NCI-H1105 treated with DMSO at 0.1 percent for 48 hours (cell line): ENCODE measurements at regions not wholly inside any gene's neighbourhood (a gene's known extent, or its start where the extent isn't known, plus 50 kb on each side); places are given as distances from the start of the nearest gene placed in this dataset.

Source experiments
- DNase-seq: peaks from one replicate; lab custom pipeline; 2025; lab: John Stamatoyannopoulos, UW

DNA sequence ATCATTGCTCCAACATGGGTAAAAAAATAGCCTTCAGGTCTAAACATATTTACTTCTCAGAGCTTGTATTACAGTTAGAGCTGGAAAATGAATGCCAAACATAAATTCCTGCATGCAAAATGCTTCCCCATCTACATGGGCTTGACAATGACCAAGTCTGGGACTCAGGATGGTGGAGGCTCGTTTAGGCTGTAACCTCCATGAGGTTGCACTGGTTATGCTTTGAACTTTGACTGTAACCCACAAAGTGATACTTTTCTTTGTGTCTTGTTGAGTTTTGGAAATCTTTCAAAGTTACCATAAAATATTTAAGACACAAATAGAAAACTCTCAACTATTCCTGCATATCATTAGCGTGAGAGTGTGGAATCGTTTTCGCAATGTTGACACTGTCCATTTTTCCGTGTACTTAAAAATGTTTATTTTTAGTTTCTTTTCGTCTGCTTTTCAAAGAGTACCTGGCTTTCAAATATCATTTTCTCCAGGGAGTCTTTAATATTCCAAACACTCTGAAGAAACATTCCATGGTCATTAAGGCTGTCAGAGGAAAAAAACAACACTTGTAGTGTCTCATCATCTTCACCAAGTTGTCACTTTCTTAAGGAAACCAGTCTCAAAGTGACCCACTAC, 487.8 kb downstream of the ENC1 start:
- no peak for DNase-seq

DNA sequence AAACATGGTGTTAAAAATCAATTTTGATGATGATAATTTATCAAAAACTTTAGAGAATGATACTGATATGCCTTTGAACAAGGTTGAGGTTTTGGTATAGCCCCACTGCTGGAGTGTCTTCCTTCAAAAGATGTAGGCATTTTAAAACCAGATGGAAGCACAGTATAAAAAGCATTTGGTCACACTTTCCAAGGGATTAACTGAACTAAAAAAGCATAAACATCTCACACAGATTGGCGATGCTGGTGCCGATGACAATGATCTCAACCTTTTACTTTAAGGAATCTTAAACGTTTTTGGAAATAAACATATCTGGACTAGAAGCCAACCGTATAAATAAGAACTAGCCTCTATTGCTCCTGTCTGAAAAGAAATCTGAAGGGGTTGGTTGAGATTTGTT, 488.4 kb downstream of the ENC1 start:
- DNase-seq, result no peak

DNA sequence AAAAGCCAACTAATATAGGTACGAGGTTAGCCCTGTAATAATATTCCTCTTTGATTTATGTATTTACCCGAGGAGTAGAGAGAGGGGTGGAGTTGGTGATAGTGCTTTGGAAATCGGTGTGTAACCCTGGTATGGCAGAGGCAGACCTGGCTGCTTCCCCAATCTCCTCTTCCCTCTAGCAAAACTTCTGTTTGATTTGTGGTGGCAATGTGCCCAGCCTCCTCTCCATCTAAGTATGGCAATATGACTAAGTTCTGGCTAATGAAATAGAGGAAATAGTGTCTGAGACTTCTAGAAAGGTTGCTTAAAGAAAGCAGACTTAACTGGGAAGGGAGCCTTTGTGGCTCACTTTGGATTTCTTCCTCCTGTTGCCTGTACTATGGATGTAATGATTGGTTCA, 491.1 kb downstream of the ENC1 start:
- DNase-seq, result no peak

DNA sequence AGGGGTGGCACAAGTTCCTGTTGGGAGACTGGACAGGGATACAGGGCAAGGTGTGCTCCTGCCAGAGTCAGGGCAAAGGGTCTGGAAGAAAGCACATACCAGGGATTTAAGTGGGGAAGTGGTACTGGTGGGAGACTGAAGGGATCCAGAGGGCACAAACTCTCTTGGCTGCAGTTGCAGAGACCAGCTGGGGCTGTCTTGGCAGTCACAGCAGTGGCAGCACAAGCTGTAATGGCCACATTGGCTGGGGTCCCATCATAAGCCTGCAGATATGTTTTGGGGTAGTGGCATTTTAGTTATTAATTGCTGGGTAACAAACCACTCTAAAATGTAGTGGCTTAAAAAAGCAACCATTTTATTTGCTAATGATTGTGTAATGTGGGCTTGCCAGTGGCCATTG, 492.2 kb downstream of the ENC1 start:
- DNase-seq, result no peak

DNA sequence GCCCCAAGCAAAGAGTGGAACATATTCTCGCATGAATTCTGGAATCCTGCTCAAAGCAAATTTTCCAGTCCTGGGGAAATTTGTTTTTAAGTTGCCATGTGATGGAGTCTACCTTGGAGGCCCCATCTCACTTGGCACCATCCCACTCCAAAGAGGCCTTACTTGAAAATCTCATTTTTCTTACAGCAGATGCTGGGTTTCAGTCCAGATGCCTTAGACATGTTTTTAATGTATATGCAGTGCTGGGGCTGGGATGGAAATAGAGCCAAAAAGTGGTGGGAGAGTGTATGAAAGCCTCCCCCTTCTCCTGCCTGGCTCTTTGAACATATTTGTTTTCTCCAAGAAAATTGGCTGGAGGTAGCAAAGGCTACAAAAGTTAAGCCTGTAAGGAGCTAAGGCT, 493.7 kb downstream of the ENC1 start:
- DNase-seq, result no peak

DNA sequence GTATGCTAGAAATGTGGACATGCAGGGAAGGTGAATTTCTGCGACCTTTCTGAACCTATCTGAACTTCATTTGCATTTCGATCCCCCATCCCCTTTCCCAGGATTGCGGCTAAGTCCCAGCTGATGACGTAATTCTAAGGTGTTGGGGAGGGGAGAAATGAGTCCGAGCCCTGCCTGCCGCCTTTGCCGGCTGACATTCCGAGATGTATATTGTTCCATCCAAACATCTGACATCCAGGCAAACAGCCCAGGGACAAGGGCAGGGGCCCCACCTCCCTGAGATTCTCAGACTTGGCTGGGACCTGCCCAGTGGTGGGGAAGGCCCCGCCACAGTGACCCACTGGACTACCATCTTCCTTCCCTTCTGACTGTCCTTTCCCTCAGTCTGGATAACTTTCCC, 494.6 kb downstream of the ENC1 start:
- no peak for DNase-seq

DNA sequence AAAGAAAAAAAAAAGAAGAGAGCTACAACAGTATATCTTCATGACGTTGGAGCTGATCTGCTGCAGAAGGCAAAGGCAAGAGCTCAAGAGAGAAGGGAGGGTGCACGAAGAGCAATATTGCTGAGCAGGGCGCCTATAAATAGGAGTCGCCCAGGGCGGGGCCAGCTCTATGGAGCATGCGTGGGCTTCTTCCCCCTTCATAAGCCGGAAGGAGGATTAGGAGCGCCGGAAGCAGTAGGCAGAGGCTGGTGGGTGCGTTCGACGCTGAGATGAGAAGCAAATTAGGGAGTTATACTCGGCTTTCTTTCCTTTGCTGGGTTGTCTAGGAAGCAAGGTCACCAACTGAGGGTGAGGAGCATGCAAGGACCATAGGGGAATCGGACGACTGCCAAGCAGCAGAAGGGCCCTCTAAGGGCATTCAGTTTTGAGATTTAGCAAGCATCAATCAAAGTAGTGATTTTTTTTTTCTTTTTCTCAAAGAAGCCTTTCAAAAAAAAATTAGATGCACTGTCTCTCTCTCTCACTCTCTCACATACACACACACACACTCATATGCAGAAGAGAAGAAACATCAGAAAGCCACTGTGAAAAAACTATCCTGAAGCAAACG, 496.7 kb downstream of the ENC1 start:
- DNase-seq, result no peak

DNA sequence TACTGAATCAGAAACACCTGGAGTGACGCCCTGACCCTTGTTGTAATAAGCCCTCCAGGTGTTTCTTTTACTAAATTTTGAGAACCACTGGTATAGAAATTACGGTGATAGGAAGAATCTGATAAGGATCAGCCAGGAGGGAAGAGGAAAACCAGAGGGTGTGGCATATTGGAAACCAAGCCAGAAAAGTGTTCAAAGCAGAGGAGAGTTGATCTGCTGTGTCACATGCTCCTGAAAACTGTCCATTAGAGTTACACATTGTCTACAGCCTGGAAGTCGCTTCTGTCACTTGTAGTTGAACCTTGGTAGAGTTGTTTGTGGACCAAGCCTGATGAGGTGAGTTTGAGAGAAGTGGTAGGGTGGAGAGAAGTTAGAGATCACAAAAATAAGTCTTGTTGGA, 497.4 kb downstream of the ENC1 start:
- no peak for DNase-seq

DNA sequence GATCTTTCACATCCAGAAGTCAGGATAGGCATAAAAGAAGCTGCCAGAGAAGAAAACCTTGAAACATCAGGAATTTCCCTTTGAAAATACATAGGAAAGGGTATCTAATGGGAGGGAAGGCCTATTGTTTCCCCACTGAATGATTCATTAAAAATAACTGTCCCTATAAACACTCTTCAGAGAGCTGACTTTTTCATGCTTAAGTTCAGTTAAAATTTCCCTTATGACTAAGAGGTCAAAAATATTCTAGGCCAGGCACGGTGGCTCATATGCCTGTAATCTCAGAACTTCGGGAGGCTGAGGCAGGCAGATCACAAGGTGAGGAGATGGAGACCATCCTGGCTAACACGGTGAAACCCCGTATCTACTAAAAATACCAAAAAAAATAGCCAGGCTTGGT, 499.5 kb downstream of the ENC1 start:
- DNase-seq, result no peak

DNA sequence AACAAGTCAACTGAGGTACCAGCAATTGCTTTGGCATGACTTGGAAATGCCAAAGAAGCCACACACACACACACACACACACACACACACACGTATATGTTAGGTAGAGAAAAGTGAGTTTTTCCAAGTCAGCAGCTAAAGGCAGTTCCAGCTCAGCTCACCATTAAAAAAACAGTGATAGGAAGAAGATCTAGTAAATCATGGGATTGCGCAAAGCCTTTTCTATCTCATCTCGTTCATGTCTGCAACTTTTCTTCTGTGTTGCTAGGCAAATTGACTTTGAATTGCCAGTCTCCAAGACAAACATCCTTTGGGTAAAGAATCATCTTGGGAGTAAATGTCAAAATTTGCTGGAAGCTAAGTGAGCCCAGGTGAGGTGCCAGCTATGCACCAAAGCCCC, 500.1 kb downstream of the ENC1 start:
- no peak for DNase-seq

DNA sequence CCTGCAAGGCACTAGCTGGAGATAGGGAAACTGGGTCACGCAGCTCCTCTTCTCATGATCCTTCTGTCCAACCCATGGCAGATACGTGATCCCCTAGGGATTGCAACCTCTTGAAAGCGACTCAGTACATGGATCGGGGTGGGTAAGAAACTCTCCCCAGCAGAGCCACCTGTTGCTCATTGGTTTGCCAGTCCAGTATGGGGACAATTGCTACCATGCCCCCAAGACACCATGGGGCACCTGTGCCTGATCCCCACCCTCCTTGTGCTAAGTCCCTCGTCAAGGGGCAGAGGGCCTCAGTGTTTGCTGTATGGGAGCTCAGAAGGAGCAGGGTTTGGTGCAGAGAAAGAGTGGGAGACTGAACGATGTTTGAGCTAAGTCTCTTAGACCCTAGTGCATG, 500.9 kb downstream of the ENC1 start:
- no peak for DNase-seq

DNA sequence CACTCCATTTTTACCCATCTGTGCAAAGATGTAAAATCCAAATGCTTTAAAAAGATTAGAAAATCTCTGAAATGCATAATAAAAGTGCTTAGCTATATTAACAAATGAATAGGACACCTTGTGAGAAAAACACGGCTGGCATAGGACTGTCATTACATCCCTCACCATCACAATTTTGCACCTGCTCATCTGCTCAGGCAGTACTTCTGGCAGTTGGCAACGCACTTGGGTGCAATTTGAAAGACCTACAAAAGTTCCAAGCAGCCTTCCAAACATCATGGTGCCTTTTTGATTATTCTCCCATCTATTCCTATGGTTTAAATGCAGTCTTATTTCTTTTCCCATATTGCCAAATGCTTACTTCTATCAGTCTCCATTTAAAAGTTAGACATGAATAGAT, 501.8 kb downstream of the ENC1 start:
- DNase-seq, result no peak

DNA sequence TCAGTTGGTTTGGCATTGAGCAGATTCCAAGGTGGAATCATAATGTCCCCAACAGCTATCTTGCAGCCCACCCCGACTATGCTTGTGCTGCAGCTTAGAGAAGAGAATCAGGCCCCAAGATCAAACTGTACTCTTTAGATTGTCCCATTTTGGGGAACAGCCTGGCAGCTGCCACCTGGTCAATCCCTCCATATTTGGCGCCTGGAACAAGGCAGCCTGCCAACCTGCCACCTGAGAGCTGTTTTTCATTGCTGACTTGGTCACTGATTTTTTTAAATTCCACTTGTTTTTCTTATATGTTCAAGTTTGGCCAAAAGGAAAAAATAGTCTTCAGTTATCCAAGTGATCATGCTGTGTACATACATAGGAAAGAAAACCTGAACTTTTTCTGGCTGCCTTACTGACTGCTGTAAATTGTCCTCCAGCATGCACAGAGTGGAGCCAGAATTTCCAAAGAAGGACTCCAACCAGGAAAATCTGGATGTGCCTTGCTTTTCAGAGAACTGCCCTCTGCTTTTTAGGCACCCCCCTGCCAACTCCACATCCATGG, 504.2 kb downstream of the ENC1 start:
- DNase-seq, result peak; percentile 39

DNA sequence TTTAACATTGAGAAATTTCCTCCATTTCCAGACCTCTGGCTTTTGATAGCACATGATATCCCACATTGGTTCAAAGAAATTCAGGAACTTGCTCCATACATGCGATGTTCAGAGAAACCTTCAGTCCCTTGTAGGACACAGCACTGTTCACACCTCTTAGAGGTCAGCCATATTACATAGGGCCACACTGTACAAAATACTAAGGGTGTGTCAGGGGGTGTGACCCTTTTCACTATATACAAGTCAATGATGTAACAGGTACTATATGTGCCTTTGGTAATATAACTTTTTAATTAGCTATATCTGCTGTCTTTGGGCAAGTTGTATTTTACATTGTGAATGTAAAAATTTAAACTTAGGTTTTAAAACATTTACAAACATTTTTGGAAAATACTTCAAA, 505.5 kb downstream of the ENC1 start:
- DNase-seq, result no peak

DNA sequence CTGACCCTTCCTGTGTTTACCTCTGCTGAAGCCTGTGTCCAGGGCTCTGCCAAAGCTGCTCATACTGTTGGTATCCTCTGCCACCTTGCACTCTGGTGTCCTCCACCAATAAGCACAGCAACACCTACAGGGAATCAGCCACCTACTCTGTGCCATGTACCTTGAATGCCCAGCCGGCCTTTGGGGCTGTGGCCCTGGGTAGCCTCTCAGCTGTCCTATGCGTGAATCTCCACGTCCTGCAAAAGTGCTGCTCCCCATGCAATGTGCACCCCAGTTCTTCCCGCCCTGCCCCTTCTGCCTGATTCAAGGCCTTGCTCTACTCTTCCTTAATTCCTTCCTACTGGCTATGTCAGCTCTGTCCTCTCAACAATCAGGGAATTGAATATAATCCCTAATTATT, 506.5 kb downstream of the ARHGEF28 start:
- no peak for DNase-seq

DNA sequence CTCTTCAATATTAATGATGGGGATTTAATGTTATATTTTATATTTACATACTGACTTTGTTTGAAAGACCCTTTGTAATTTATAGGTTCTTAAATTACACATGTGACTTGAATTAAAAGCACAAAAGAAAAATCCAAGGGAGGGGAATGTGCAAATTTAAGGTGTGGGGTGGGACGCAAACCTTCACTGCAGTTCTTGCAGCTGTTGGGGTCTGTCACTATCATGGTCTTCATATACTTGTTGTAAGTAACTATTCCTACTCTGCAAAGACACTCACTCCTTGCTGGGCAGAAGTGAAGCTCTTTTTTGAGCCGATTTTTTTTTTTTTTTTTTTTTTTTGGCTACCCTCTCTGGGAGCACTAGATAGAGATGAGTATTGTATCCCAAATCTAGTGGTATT, 505.3 kb downstream of the ARHGEF28 start:
- DNase-seq, result no peak

DNA sequence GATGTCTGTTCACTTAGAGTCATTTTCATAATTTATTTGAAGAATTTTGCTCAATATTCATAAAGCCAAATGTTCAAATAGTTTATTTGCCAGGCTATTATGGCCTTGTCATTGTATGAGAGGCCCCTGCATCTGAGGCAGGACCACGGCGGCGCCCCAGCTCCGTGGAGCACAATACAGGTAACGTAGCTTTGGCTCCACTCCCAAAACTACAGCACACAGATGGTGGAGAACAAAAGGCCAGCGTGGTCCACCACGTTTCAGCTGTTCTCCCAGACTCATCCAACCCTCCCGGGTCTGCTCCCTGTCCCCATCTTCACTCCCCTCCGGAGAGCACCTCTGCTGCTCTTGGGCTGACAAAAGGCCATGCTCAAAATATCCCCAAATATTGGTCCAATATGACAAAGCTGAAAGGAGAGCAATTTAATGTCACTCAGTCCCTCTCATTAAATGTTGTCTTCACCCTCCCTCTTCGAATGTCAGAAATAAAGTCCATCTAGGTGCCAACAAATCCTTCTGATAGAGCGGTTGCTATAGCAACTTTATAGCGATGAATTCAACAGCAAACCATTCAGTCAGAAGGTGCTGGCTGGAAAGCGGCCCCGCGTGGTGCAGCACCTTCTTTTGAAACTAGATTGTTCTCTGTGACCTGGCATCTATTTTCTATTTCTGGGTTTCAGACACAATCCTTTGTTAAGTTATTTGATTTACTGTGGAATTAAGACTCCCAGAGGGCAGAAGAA, 504.3 kb downstream of the ARHGEF28 start:
- peak; percentile 94 for DNase-seq

DNA sequence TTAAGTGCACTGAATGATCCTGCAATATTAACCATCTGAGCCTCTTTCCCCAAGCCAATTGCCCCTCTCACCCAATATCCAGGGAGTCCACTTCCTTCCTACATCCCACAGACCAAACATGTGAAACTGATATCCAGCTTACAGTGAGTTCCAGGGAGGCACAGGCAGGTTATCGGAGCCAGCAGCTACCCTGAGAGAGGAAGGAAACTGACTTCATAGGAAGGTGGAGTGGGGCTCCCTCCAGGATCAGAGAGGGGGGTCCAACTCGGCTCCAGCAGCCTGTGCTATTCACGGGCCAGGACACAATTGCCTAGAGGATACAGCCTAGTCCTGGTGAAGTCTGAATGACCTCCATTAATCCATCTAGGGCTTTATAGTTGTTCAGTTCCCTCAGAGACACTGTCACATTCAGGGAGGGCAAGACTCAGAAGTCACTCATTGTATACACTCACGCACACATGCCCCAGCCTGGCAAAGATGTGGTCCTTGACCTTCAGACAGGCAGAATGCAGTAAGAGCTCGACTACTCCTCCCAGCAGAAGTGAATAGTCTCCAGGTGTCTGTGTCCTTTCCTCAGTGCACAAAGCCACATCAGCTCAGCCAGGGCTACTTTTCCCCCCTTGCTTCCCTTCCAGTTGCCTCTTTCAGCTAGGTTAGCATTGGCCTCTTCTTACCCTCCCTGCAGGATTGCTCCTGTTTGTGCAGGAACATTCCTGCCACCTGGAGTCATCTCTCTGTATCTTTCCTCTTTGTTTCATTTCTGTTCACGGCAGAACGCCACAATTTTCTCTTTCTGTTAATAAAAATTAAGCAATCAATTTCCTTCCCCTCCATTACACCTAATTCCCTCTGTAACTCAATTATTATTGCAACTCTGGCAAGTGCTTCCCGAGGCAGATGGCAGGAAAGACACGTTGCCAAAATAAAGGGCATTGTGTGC, 501.7 kb downstream of the ARHGEF28 start:
- peak; percentile 80 for DNase-seq

DNA sequence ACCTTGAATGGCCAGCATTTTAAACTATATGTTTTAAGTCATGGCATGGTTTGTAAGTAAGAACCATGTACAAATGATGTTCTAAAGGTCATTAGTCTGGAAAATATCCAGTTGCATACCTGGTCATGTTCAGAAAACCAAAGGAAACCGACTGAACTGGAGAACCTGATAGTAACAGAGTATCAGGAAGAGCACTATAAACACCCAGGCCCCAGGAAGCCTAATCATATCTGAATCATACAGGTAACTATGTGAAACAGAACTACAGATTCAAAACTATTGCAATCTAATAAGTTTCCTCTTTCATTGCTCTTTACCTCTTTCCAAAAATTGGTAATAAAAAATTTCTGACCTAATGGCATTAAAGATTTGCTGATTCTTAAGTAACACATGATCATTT, 500.3 kb downstream of the ARHGEF28 start:
- DNase-seq, result no peak

DNA sequence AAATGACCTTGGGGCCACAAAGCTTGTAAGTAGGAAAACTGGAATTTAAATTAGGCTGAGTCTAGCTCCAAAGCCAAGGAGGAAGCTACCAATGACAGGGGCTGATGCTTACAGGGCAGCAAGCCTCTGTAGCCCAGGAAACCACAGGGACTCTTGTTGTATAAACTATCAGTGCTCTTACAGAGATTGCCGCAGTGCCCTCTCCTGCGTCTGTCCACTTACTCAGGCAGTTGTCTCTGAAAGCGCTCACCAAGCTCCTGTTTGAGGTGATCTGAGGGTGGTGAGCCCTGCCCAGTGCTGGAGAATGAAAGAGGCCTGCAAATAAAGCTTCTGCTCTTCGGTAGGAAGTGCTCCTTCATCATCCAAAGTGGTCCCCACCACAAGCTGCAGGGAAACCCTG, 498.8 kb downstream of the ARHGEF28 start:
- DNase-seq, result no peak

DNA sequence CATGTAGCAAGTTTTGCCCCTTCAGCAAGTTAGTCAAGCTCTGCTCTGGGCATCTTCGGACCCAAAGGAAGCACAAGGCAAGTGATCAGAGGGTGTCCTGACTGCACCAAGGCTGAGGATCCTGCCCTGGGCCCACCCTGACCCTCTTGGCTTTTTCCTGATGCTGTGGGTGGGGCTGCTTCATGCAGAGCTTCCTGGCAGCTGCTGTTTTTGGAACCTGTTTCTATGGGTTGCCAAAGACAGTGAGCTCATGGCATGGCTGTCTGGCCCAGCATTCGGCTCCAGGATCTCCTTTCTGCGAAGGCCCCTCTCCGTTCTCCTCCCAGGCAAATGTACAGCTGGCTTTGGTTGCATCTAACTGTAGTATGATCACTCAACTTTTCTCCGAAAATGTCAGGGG, 497.9 kb downstream of the ARHGEF28 start:
- DNase-seq, result no peak

DNA sequence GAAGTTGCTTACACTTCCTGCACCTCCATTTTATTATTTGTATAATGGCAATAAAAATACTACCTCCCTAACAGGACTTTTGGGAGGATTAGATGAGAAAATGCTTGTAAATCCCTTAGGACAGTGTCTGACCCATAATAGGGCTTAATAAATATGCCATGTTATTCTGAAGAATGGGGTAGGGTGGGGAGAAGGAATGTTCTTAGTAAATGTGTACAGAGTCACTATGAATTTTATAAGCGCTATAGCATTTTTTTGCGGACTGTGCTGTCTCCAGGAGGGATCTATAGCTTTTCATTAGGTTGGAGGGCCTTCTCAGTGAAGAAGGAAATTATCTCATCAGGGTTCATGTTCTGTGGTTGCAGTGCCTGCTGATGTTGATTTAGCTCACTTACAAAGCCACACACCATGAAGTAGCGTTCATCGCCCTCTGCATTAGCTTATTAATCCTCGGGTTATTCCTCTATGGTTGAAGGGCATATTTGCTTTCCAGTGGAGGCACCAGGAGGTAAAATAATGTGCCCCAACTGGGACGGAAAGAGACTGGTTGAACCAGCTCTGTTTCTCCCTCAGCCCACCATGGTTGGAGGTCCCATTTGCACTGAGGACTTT, 497.1 kb downstream of the ARHGEF28 start:
- DNase-seq, result no peak
